Nucleus accumbens (tissue), 56 donors: ENCODE measurements at regions not wholly inside any gene's neighbourhood (a gene's known extent, or its start where the extent isn't known, plus 50 kb on each side); places are given as distances from the start of the nearest gene placed in this dataset.
"Not testable (repeated sequence)": the region's sequence is repeated elsewhere in the genome, so short reads cannot be mapped to it uniquely, and the experiment has no call there.

Experiments used
- DNase-seq, 56 donors: peaks; one replicate each; lab custom pipeline; 2025; lab: John Stamatoyannopoulos, UW

- no peak for DNase-seq
Observed at GRCh38 chr5:100641833-100642232, 106.7 kb downstream of the FAM174A start.

- no peak for DNase-seq
Observed at GRCh38 chr5:100643473-100643872, 108.3 kb downstream of the FAM174A start.

GRCh38 chr5:100644185-100644584 is 109.0 kb downstream of the FAM174A start:
- DNase-seq, result no peak

- no peak for DNase-seq
Observed at GRCh38 chr5:100644776-100645175, 109.6 kb downstream of the FAM174A start.

GRCh38 chr5:100646011-100646410 is 110.8 kb downstream of the FAM174A start:
- no peak for DNase-seq

- DNase-seq, result no peak
Observed at GRCh38 chr5:100646691-100647090, 111.5 kb downstream of the FAM174A start.

GRCh38 chr5:100647461-100648230 is 112.5 kb downstream of the FAM174A start:
- DNase-seq, result peak in 4 of 56 donors; percentile 6 to 20 (median 12)

GRCh38 chr5:100654895-100655294 is 119.7 kb downstream of the FAM174A start:
- DNase-seq, result no peak

- not testable (repeated sequence) for DNase-seq
Observed at GRCh38 chr5:100656771-100657170, 121.6 kb downstream of the FAM174A start.

GRCh38 chr5:100659080-100659795 is 124.1 kb downstream of the FAM174A start:
- DNase-seq, result no peak

GRCh38 chr5:100664140-100664539 is 129.0 kb downstream of the FAM174A start:
- no peak for DNase-seq

- DNase-seq, result no peak
Observed at GRCh38 chr5:100667161-100667630, 132.0 kb downstream of the FAM174A start.

GRCh38 chr5:100668511-100668910 is 133.3 kb downstream of the FAM174A start:
- no peak for DNase-seq

GRCh38 chr5:100676817-100677631 is 141.8 kb downstream of the FAM174A start:
- DNase-seq, result no peak

- DNase-seq, result no peak
Observed at GRCh38 chr5:100682625-100683024, 147.5 kb downstream of the FAM174A start.

- no peak for DNase-seq
Observed at GRCh38 chr5:100683881-100684280, 148.7 kb downstream of the FAM174A start.

GRCh38 chr5:100685122-100685521 is 149.9 kb downstream of the FAM174A start:
- DNase-seq, result not testable (repeated sequence)

GRCh38 chr5:100688834-100689233 is 153.7 kb downstream of the FAM174A start:
- not testable (repeated sequence) for DNase-seq

GRCh38 chr5:100690036-100690560 is 154.9 kb downstream of the FAM174A start:
- DNase-seq, result no peak

GRCh38 chr5:100691085-100691484 is 155.9 kb downstream of the FAM174A start:
- DNase-seq, result no peak

- no peak for DNase-seq
Observed at GRCh38 chr5:100691548-100691947, 156.4 kb downstream of the FAM174A start.
